Fibroblast of the aortic adventitia (primary cell): ENCODE measurements at regions not wholly inside any gene's neighbourhood (a gene's known extent, or its start where the extent isn't known, plus 50 kb on each side); places are given as distances from the start of the nearest gene placed in this dataset.

Experiments
- DNase-seq: peaks from one replicate; pipeline ENCODE4 v3.0.0-alpha.2; 2010; ENCODE audit warnings: low read depth
- H3K4me3 ChIP-seq: 2 replicates; pipeline ENCODE4 v1.5.1; 2011; ENCODE audit warnings: low read depth, mild to moderate bottlenecking, control low read depth, low read length, moderate library complexity
- CTCF ChIP-seq: IDR thresholded peaks from 2 replicates; pipeline ENCODE4 v1.5.1; 2011; ENCODE audit warnings: mild to moderate bottlenecking, low read length, control low read depth, inconsistent platforms; ENCODE audit not compliant: insufficient read depth

DNA sequence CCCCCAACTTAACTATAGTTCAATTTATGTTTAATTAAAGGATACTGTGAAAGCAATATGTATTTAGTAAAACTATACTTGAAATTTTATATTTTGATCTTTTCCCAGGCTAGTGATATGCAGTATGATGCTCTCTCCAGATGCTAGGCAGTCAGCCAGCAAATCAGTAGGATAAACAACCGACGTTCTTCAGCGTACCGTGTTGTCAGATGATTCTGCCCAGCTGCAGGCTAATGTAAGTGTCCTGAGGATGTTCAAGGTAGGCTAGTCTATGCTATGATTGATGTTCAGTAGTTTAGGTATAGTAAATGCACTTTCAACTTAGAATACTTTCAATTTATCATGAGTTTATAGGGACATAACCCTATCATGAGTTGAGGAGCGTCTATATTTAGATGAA is 762.6 kb downstream of the MRPL39 start:
- no peak overlapping the region for H3K4me3 ChIP-seq
- no peak for TF ChIP-seq CTCF
- no peak for DNase-seq

DNA sequence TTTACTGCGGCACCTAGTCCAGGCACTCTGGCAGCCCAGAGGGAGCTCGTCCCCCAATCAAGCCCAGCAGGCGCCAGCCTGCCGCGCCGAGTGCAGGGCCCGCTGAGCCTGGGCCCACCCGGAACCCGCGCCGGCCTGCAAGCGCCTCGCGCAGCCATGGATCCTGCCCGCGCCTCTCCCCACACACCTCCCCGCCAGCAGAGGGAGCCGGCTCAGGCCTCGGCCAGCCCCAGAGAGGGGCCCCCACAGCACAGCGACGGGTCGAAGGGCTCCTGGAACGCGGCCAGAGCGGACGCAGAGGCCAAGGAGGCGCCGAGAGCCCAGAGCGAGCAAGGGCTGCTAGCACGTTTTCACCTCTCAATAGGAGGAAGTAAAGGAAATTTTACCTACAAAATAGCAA is 767.0 kb downstream of the MRPL39 start:
- DNase-seq: no peak
- no peak for TF ChIP-seq CTCF
- H3K4me3 ChIP-seq: no peak overlapping the region

DNA sequence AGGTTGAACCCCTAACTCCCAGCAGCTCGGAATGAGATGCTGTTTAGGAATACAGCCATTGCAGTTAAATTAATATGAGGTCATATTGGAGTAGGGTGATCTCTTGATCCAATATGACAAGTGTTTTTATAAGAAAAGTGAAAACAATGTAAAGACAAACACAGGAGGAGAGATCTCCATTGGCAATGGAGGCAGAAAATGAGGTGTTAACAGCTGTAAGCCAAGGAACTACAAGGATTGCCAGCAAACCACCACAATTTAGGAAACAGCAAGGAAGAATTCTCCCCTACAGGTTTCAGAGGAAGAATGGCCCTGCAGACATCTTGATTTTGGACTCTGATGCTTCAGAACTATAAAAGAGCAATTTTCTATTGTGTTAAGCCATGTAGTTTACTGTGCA is 774.3 kb downstream of the MRPL39 start:
- H3K4me3 ChIP-seq: no peak overlapping the region
- DNase-seq: no peak
- TF ChIP-seq CTCF: no peak

DNA sequence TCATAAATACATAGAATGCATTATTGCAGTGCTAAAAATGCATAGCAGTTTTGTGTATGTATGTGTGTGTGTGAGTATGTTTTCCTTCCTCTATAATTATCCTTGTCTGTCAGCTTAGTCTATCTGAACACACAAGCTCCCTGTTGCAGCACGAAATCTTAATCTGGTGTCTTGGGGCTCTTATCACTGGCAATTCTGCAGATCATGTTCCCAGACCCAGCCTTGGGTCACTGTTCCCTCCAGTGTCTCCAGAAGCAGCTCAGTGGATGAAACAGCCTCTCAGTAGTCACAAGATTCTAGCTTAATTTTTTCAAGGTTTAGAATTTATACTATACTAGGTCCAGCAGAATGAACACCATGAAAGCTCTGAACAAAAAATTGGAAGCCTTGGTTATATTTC is 777.9 kb downstream of the MRPL39 start:
- DNase-seq: no peak
- H3K4me3 ChIP-seq: no peak overlapping the region
- TF ChIP-seq CTCF: no peak

DNA sequence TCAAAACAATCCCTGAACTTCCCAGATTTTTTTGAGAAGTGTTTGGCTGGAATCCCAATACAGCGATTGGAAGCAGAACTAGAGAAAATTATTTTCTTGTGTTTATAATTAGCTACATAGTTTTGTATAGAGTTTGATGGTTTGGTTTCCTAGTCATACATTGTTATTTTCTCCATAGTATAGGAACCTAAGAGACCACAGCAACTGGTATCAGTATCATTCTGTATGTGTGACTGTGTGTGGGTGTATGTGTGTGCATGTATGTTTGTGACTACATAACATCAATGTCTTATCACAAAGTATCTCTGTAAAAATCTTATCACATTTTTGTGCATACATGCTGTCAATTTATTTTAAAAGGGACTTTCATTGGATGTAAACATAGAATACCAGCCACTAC is 780.5 kb downstream of the MRPL39 start:
- DNase-seq: no peak
- H3K4me3 ChIP-seq: no peak overlapping the region
- TF ChIP-seq CTCF: no peak

GRCh38 chr21:24825348-24825747 is 781.9 kb downstream of the MRPL39 start:
- no peak for DNase-seq
- no peak for TF ChIP-seq CTCF
- H3K4me3 ChIP-seq: no peak overlapping the region

DNA sequence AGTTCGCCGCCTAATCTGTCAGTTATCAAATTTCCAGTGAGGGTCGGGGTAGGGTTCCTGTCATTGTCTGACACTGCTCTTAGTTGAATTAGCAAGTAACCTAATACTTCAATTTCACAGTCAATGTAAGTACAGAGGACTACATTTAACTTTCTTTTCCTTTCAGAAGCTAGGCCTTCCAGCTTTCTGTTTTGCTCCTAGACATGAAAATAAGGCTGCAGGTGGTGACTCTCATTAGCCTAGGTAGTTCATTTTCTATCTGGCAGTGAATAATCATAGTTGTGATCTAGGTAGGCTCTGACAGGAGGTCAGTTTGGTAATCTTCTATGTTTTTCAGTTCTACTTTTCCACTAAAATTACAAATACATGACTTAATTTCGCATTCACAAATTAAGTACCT is 783.1 kb downstream of the MRPL39 start:
- no peak overlapping the region for H3K4me3 ChIP-seq
- no peak for DNase-seq
- TF ChIP-seq CTCF: no peak
